Neutrophil (primary cell): ENCODE measurements at regions not wholly inside any gene's neighbourhood (a gene's known extent, or its start where the extent isn't known, plus 50 kb on each side); places are given as distances from the start of the nearest gene placed in this dataset.

Source experiments
- H3K27ac ChIP-seq: fragments of 200-600 bp; sonication (generic); 2 replicates; pipeline ENCODE4 v1.5.1; 2016; ENCODE audit warnings: mild to moderate bottlenecking, moderate library complexity
- H3K27me3 ChIP-seq: fragments of 200-600 bp; sonication (generic); 2 replicates; pipeline ENCODE4 v1.6.0; 2016; ENCODE audit warnings: mild to moderate bottlenecking
- H3K36me3 ChIP-seq: fragments of 200-600 bp; sonication (generic); 2 replicates; pipeline ENCODE4 v1.5.1; 2017
- H3K4me1 ChIP-seq, 2 experiments: fragments of 200-600 bp in 1 of 2; sonication (generic) in 1 of 2; 1 replicate in 1 of 2; 2 replicates in 1 of 2; pipeline versions ENCODE4 v1.5.1 to v1.6.1; 2013 to 2016; ENCODE audit warnings: low read depth in 1 of 2, low read length in 1 of 2, mild to moderate bottlenecking in 1 of 2, moderate library complexity in 1 of 2; ENCODE audit not compliant: control insufficient read depth in 1 of 2, insufficient read depth in 1 of 2
- H3K4me3 ChIP-seq, 2 experiments: fragments of 200-600 bp in 1 of 2; sonication (generic) in 1 of 2; 1 replicate in 1 of 2; 2 replicates in 1 of 2; pipeline ENCODE4 v1.5.1; 2013 to 2016; ENCODE audit warnings: low read depth in 1 of 2, low read length in 1 of 2, mild to moderate bottlenecking in 1 of 2, moderate library complexity in 1 of 2
- H3K9me3 ChIP-seq: fragments of 200-600 bp; sonication (generic); 2 replicates; pipeline ENCODE4 v1.5.1; 2016
- TF ChIP-seq, protein P1 (sequence below): fragments of 200-600 bp; sonication (generic); IDR thresholded peaks from 2 replicates; pipeline ENCODE4 v1.5.1; 2016; ENCODE audit warnings: antibody characterized with exemption

- Histone ChIP-seq H3K27ac (no peak overlapping the region), H3K36me3 (no peaks in the 10 kb centered on the region), H3K27me3 (no peaks in the 10 kb centered on the region), H3K9me3 (no peaks in the 10 kb centered on the region), H3K4me1 (peaks cover 0 to 12% of the 10 kb centered on the region in 2 experiments), H3K4me3 (no peak overlapping the region)
- TF ChIP-seq, protein P1, sequence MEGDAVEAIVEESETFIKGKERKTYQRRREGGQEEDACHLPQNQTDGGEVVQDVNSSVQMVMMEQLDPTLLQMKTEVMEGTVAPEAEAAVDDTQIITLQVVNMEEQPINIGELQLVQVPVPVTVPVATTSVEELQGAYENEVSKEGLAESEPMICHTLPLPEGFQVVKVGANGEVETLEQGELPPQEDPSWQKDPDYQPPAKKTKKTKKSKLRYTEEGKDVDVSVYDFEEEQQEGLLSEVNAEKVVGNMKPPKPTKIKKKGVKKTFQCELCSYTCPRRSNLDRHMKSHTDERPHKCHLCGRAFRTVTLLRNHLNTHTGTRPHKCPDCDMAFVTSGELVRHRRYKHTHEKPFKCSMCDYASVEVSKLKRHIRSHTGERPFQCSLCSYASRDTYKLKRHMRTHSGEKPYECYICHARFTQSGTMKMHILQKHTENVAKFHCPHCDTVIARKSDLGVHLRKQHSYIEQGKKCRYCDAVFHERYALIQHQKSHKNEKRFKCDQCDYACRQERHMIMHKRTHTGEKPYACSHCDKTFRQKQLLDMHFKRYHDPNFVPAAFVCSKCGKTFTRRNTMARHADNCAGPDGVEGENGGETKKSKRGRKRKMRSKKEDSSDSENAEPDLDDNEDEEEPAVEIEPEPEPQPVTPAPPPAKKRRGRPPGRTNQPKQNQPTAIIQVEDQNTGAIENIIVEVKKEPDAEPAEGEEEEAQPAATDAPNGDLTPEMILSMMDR = no peak
These were observed 85.7 kb downstream of the GLUL start for GRCh38 chr1:182305861-182306260.

DNA sequence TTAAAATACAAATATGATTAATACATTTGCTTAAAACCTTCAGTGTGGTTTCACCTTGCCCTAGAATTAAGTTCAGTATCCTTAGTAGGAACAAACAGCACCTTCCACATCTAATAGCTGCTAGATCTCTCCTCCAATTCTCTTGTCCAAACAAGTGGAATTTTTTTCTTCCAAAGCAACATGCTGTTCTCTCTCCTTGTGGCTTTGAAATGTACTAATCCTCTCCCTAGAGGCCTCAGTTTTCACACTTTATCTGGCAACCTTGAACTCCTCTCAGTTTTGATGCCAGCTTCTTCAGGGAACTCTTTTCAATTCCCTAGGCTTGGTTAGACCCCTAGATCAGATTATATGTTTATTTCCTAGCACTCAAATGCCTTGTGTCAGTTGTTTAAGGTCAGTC is 87.0 kb downstream of the GLUL start:
- H3K9me3 ChIP-seq = no peaks in the 10 kb centered on the region
- no peak overlapping the region for H3K4me3 ChIP-seq
- peaks cover 7 to 20% of the 10 kb centered on the region in 2 experiments for H3K4me1 ChIP-seq
- no peaks in the 10 kb centered on the region for H3K27me3 ChIP-seq
- H3K27ac ChIP-seq = no peak overlapping the region
- TF ChIP-seq, protein P1 = no peak
- H3K36me3 ChIP-seq = no peaks in the 10 kb centered on the region

DNA sequence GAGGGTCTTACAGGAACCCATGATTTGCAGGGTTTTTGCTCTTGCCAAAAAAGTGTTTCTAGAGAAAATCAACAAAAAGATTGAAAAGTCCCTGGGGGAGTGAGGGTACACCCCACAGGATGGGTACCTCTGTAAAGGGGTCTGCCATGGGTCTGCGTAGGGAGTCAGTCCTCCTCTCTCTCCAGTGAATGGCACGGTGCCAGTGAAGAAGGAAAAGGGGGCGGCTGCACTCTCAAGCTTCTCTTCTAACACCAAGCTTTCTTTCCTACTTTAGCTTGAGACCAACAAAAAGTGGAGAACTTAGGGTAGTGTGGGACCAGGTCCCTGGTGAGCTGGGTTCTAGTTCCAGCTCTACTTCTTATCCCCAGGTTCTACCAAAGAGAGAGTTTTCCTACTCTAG is 87.4 kb downstream of the GLUL start:
- Histone ChIP-seq H3K27ac (peak overlapping the region; percentile 51), H3K36me3 (no peaks in the 10 kb centered on the region), H3K4me3 (no peak overlapping the region), H3K9me3 (no peaks in the 10 kb centered on the region), H3K27me3 (no peaks in the 10 kb centered on the region), H3K4me1 (peaks cover 11 to 24% of the 10 kb centered on the region in 2 experiments)
- TF ChIP-seq, protein P1 = no peak

GRCh38 chr1:182303778-182304177 is 87.8 kb downstream of the GLUL start:
- Histone ChIP-seq H3K36me3 (no peaks in the 10 kb centered on the region), H3K27me3 (no peaks in the 10 kb centered on the region), H3K4me3 (no peak overlapping the region), H3K4me1 (peaks cover 12 to 27% of the 10 kb centered on the region in 2 experiments), H3K27ac (peak overlapping the region; percentile 51), H3K9me3 (no peaks in the 10 kb centered on the region)
- TF ChIP-seq, protein P1 = no peak

DNA sequence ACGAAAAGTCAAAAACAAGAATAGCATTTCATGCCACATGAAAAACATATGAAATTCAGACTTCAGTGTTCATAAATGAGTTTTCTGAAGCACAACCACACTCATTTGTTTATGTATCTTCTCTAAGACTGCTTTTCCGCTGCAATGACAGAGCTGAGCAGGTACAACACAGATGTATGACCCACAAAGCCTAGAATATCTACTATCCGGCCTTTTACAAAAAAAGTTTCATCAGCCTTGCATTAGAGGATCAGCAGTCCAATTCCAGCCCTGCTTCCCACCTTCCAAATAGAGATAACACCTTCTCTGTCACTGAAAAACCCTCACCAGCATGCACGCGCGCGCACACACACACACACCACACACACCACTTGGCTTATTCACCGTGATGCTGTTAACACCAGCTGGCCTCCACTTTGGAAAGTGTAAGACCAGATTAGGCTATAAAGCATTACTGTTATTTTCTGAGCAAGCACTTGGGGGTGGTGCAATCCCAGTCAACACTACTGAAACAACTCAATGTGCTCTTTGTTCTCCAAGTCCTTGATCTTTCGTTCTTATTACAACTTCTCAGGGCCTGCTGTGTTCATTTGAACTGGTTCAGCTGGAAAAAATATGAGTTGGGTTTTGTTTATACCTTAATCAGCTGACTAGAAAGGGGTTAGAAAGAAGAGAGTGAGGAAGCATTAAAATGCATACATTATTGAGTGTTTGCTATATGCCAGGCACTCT is 90.0 kb downstream of the GLUL start:
- peaks cover 12 to 30% of the 10 kb centered on the region in 2 experiments for H3K4me1 ChIP-seq
- H3K27me3 ChIP-seq = no peaks in the 10 kb centered on the region
- TF ChIP-seq, protein P1 = no peak
- H3K4me3 ChIP-seq = no peak overlapping the region
- no peaks in the 10 kb centered on the region for H3K36me3 ChIP-seq
- peak overlapping the region; percentile 31 for H3K27ac ChIP-seq
- H3K9me3 ChIP-seq = no peaks in the 10 kb centered on the region
